Natural killer cell (primary cell): ENCODE measurements at regions not wholly inside any gene's neighbourhood (a gene's known extent, or its start where the extent isn't known, plus 50 kb on each side); places are given as distances from the start of the nearest gene placed in this dataset.

Experiments
- ATAC-seq, 3 donors: fragments of 150-1000 bp in 2 of 3; fragments of 200-7000 bp in 1 of 3; cut with Tn5 transposase; 1 replicate in 1 of 3; 2 replicates in 2 of 3; pipeline ENCODE4 v1.10.0; 2021; ENCODE audit warnings: mild to moderate bottlenecking in 2 of 3, moderate library complexity in 2 of 3
- DNase-seq, 2 donors: peaks; one replicate each; pipeline versions ENCODE4 v3.0.0 to v3.0.0-alpha.2; 2013 to 2021; ENCODE audit warnings: mixed read lengths in 1 of 2
- H3K27ac ChIP-seq: one replicate; pipeline ENCODE4 v1.5.1; 2013; ENCODE audit warnings: mild to moderate bottlenecking, low read length
- H3K27me3 ChIP-seq: one replicate; pipeline ENCODE4 v1.6.1; 2013; ENCODE audit warnings: low read length; ENCODE audit not compliant: control insufficient read depth, insufficient read depth
- H3K36me3 ChIP-seq: one replicate; pipeline ENCODE4 v1.6.1; 2013; ENCODE audit warnings: low read length; ENCODE audit not compliant: control insufficient read depth, insufficient read depth
- H3K4me1 ChIP-seq: one replicate; pipeline ENCODE4 v1.6.1; 2013; ENCODE audit warnings: low read length; ENCODE audit not compliant: control insufficient read depth, insufficient read depth
- H3K4me3 ChIP-seq: one replicate; pipeline ENCODE4 v1.5.1; 2013; ENCODE audit warnings: low read length
- H3K9me3 ChIP-seq: one replicate; pipeline ENCODE4 v1.6.1; 2013; ENCODE audit warnings: low read length; ENCODE audit not compliant: control insufficient read depth, insufficient read depth
- H3K27ac Mint-ChIP-seq, 2 donors: one replicate each; pipeline ENCODE4 v1.8.0; 2022; ENCODE audit warnings: mild to moderate bottlenecking in 2 of 2, mixed read lengths in 2 of 2, moderate library complexity in 1 of 2
- H3K27me3 Mint-ChIP-seq, 2 donors: one replicate each; pipeline ENCODE4 v1.8.0; 2022; ENCODE audit warnings: low read depth in 2 of 2, mixed read lengths in 2 of 2
- H3K36me3 Mint-ChIP-seq: one replicate; pipeline ENCODE4 v1.8.0; 2022; ENCODE audit warnings: mixed read lengths
- H3K4me1 Mint-ChIP-seq, 2 donors: one replicate each; pipeline ENCODE4 v1.8.0; 2022; ENCODE audit warnings: mixed read lengths in 2 of 2
- H3K4me3 Mint-ChIP-seq: one replicate; pipeline ENCODE4 v1.8.0; 2022; ENCODE audit warnings: mild to moderate bottlenecking, moderate library complexity, mixed read lengths
- H3K9me3 Mint-ChIP-seq, 2 donors: one replicate each; pipeline ENCODE4 v1.8.0; 2022; ENCODE audit warnings: mixed read lengths in 2 of 2
- WGBS: methylation state at CpG from one replicate; pipeline ENCODE4 v1.1.7; 2013; ENCODE audit warnings: missing lambda C conversion rate; ENCODE audit not compliant: insufficient coverage; 5-methylcytosine and 5-hydroxymethylcytosine counted together
- intact Hi-C: fragments of 100-400 bp; cut with micrococcal nuclease; formaldehyde crosslinking; loops from one replicate; pipeline ENCODE4 v1.14.2; 2022
- TF ChIP-seq, protein P1 (sequence below): fragments of 200-600 bp; IDR thresholded peaks from one replicate; pipeline ENCODE4 v1.8.0; 2022; ENCODE audit warnings: antibody characterized with exemption

DNA sequence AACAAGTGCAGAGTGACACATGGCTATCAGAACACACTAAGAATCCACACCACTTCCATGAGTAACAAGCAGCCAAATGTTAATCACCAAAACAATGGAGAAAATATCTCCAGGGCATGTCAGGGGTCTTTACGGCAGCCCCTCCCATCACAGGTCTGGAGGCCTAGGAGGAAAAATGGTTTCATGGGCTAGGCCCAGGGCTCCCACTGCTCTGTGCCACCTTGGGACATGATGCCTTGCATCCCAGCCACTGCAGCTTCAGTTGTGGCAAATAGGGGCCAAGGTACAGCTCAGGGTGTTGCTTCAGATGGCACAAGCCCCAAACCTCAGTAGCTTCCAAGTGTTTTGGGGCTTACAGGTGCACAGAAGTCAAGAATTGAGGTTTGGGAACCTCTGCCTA lies 66.6 kb downstream of the NEURL3 start:
- H3K27me3 Mint-ChIP-seq: peaks cover 23% of the 10 kb centered on the region in 2 donors

DNA sequence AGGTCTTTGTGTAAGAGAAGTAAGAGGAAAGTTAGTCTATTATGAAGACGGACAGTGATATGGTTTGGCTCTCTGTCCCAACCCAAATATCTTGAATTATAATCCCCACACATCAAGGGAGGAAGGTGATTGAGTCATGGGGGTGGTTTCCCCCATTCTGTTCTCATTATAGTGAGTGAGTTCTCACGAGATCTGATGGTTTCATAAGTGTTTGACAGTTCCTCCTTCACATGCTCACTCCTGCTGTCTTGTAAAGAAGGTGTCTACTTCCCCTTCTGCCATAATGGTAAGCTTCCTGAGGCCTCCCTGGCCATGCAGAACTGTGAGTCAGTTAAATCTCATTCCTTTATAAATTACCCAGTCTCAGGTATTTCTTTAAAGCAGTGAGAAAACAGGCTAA lies 67.6 kb downstream of the NEURL3 start:
- no peaks in the 10 kb centered on the region for H3K4me1 Mint-ChIP-seq
- Histone ChIP-seq H3K36me3 (no peaks in the 10 kb centered on the region), H3K9me3 (peaks cover 5% of the 10 kb centered on the region), H3K4me1 (no peaks in the 10 kb centered on the region), H3K27ac (no peak overlapping the region), H3K27me3 (no peaks in the 10 kb centered on the region), H3K4me3 (no peak overlapping the region)
- peaks cover 18% of the 10 kb centered on the region in 2 donors for H3K27me3 Mint-ChIP-seq
- no peaks in the 10 kb centered on the region for H3K9me3 Mint-ChIP-seq
- H3K27ac Mint-ChIP-seq: no peak overlapping the region
- H3K4me3 Mint-ChIP-seq: no peak overlapping the region
- TF ChIP-seq, protein P1, sequence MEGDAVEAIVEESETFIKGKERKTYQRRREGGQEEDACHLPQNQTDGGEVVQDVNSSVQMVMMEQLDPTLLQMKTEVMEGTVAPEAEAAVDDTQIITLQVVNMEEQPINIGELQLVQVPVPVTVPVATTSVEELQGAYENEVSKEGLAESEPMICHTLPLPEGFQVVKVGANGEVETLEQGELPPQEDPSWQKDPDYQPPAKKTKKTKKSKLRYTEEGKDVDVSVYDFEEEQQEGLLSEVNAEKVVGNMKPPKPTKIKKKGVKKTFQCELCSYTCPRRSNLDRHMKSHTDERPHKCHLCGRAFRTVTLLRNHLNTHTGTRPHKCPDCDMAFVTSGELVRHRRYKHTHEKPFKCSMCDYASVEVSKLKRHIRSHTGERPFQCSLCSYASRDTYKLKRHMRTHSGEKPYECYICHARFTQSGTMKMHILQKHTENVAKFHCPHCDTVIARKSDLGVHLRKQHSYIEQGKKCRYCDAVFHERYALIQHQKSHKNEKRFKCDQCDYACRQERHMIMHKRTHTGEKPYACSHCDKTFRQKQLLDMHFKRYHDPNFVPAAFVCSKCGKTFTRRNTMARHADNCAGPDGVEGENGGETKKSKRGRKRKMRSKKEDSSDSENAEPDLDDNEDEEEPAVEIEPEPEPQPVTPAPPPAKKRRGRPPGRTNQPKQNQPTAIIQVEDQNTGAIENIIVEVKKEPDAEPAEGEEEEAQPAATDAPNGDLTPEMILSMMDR: no peak
- no peaks in the 10 kb centered on the region for H3K36me3 Mint-ChIP-seq
- intact Hi-C loops: no loop called here
- WGBS: no CpG with 5 or more reads among the region's 2 CpGs
- ATAC-seq (no peak), DNase-seq (no peak)

More for the DNA sequence above, 66.6 kb downstream of the NEURL3 start:
- no peaks in the 10 kb centered on the region for H3K9me3 Mint-ChIP-seq
- ATAC-seq (no peak), DNase-seq (no peak)
- H3K27ac Mint-ChIP-seq: no peak overlapping the region
- Histone ChIP-seq H3K4me1 (no peaks in the 10 kb centered on the region), H3K36me3 (no peaks in the 10 kb centered on the region), H3K27ac (no peak overlapping the region), H3K27me3 (no peaks in the 10 kb centered on the region), H3K9me3 (peaks cover 5% of the 10 kb centered on the region), H3K4me3 (no peak overlapping the region)
- intact Hi-C loops: no loop called here
- no peak overlapping the region for H3K4me3 Mint-ChIP-seq
- 100% methylated on average over 1 of the region's 1 CpG for WGBS
- TF ChIP-seq, protein P1: no peak
- H3K36me3 Mint-ChIP-seq: no peaks in the 10 kb centered on the region
- H3K4me1 Mint-ChIP-seq: no peaks in the 10 kb centered on the region

DNA sequence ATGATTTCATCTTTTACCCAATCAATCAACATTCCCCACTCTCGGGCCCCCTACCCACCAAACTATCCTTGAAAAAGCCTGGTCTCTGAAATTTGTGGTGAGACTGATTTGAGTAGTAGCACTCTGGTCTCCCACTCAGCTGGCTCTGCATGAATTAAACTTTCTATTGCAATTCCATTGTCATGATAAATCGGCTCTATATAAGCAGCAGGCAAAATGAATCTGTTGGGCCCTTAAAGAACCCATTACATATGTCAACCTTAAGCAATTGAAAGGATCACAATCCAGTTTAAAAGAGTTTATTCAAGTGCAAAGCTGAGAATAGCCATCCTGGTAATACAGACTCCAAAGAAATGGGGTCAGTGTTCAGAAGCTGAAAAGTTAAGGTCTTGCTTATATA lies 68.2 kb downstream of the NEURL3 start:
- no peak overlapping the region for H3K27ac Mint-ChIP-seq
- H3K4me3 ChIP-seq: no peak overlapping the region
- DNase-seq (no peak), ATAC-seq (no peak)
- no peaks in the 10 kb centered on the region for H3K4me1 Mint-ChIP-seq
- H3K9me3 ChIP-seq: peaks cover 5% of the 10 kb centered on the region
- WGBS: 80% methylated on average over 1 of the region's 2 CpGs
- H3K36me3 ChIP-seq: no peaks in the 10 kb centered on the region
- H3K9me3 Mint-ChIP-seq: no peaks in the 10 kb centered on the region
- no peaks in the 10 kb centered on the region for H3K36me3 Mint-ChIP-seq
- peaks cover 17% of the 10 kb centered on the region in 2 donors for H3K27me3 Mint-ChIP-seq
- H3K4me1 ChIP-seq: no peaks in the 10 kb centered on the region
- TF ChIP-seq, protein P1: no peak
- H3K27ac ChIP-seq: no peak overlapping the region
- no peaks in the 10 kb centered on the region for H3K27me3 ChIP-seq
- no peak overlapping the region for H3K4me3 Mint-ChIP-seq
- intact Hi-C loops: no loop called here

GRCh38 chr2:96436416-96436815 lies 68.7 kb downstream of the NEURL3 start:
- Mint-ChIP-seq H3K27me3 (peaks cover 12 to 13% of the 10 kb centered on the region in 2 donors), H3K36me3 (no peaks in the 10 kb centered on the region), H3K9me3 (no peaks in the 10 kb centered on the region), H3K4me1 (no peaks in the 10 kb centered on the region), H3K27ac (no peak overlapping the region), H3K4me3 (no peak overlapping the region)
- DNase-seq (no peak), ATAC-seq (no peak)
- TF ChIP-seq, protein P1: no peak
- Histone ChIP-seq H3K27ac (no peak overlapping the region), H3K4me3 (no peak overlapping the region), H3K4me1 (no peaks in the 10 kb centered on the region), H3K9me3 (peaks cover 5% of the 10 kb centered on the region), H3K27me3 (no peaks in the 10 kb centered on the region), H3K36me3 (no peaks in the 10 kb centered on the region)
- intact Hi-C loops: no loop called here
- 75% methylated on average over 2 of the region's 2 CpGs for WGBS
